Fibroblast of lung (primary cell): ENCODE measurements at regions not wholly inside any gene's neighbourhood (a gene's known extent, or its start where the extent isn't known, plus 50 kb on each side); places are given as distances from the start of the nearest gene placed in this dataset.

Experiments used
- CTCF ChIP-seq, 2 donors: IDR thresholded peaks in 1 of 2; conservative IDR thresholded peaks in 1 of 2; 1 replicate in 1 of 2; 2 replicates in 1 of 2; pipeline ENCODE4 v1.5.1; 2011 to 2012; ENCODE audit warnings: low read length in 2 of 2, control low read depth in 1 of 2, inconsistent platforms in 1 of 2, low read depth in 1 of 2, mild to moderate bottlenecking in 1 of 2
- EZH2 ChIP-seq: IDR thresholded peaks from 2 replicates; pipeline ENCODE4 v1.5.1; 2012; ENCODE audit warnings: low read length, control low read depth, mild to moderate bottlenecking; ENCODE audit errors: missing control alignments

GRCh38 chr16:79874391-79874790 is 273.9 kb upstream of the MAF start:
- TF ChIP-seq CTCF (conservative IDR thresholded peaks at IDR 0.05 in 1 of 2, IDR thresholded peaks at IDR 0.05 in 1 of 2; ENCODE audit: low read depth in 1 of 2, low read length in 2 of 2): no peak
- TF ChIP-seq EZH2: no peak
